HCT116 (cell line): ENCODE measurements at regions not wholly inside any gene's neighbourhood (a gene's known extent, or its start where the extent isn't known, plus 50 kb on each side); places are given as distances from the start of the nearest gene placed in this dataset.

Experiments
- CTCF ChIP-seq, 3 experiments: fragments of 200-600 bp in 1 of 3; sonication (generic) in 1 of 3; IDR thresholded peaks in 2 of 3; conservative IDR thresholded peaks in 1 of 3; 2 replicates each; pipeline ENCODE4 v1.5.1; 2012 to 2017; ENCODE audit warnings: low read depth in 2 of 3, low read length in 2 of 3, antibody characterized with exemption in 1 of 3, borderline replicate concordance in 1 of 3, control low read depth in 1 of 3, mild to moderate bottlenecking in 1 of 3, mixed read lengths in 1 of 3, mixed run types in 1 of 3, moderate library complexity in 1 of 3; ENCODE audit not compliant: insufficient read depth in 1 of 3
- EGR1 ChIP-seq: IDR thresholded peaks from 2 replicates; pipeline ENCODE4 v1.6.1; 2012; ENCODE audit warnings: low read depth
- POLR2A ChIP-seq: IDR thresholded peaks from 2 replicates; pipeline ENCODE4 v1.7.0; 2011; ENCODE audit warnings: borderline replicate concordance; ENCODE audit not compliant: insufficient read depth, insufficient read length; ENCODE audit errors: extremely low read depth
- POLR2AphosphoS5 ChIP-seq: IDR thresholded peaks from 2 replicates; pipeline ENCODE4 v1.6.1; 2011; ENCODE audit warnings: mild to moderate bottlenecking, low read depth, low read length, moderate library complexity

- no peak for TF ChIP-seq POLR2AphosphoS5
- TF ChIP-seq EGR1: no peak
- no peak for TF ChIP-seq POLR2A
- no peak for TF ChIP-seq CTCF (IDR thresholded peaks at IDR 0.05 in 2 of 3, conservative IDR thresholded peaks at IDR 0.05 in 1 of 3; ENCODE audit: borderline replicate concordance in 1 of 3, insufficient read depth in 1 of 3, low read depth in 2 of 3, low read length in 2 of 3)
Observed at GRCh38 chr2:128774320-128775216, 455.9 kb upstream of the HS6ST1 start.
